BLaER1 treated with 17β-estradiol and CSF1 and Interleukin-3, amounts not matched to agents 10 nM and 100 nM (cell line): ENCODE measurements at regions not wholly inside any gene's neighbourhood (a gene's known extent, or its start where the extent isn't known, plus 50 kb on each side); places are given as distances from the start of the nearest gene placed in this dataset.
A peak's percentile ranks its signal among the peaks of the same experiment; 100 is the strongest.

Experiments used
- H3K27ac ChIP-seq, 11 experiments: shearing (Covaris generic); formaldehyde crosslinking; 2 replicates each; pipeline ENCODE4 v1.8.1; 2022
- H3K27me3 ChIP-seq, 11 experiments: shearing (Covaris generic); formaldehyde crosslinking; 2 replicates each; pipeline ENCODE4 v1.8.1; 2022
- H3K36me3 ChIP-seq, 11 experiments: shearing (Covaris generic); formaldehyde crosslinking; 2 replicates each; pipeline ENCODE4 v1.8.1; 2022
- H3K4me1 ChIP-seq, 10 experiments: shearing (Covaris generic); formaldehyde crosslinking; 2 replicates each; pipeline ENCODE4 v1.8.1; 2022
- H3K4me2 ChIP-seq, 11 experiments: shearing (Covaris generic); formaldehyde crosslinking; 2 replicates each; pipeline ENCODE4 v1.8.1; 2022
- H3K4me3 ChIP-seq, 10 experiments: shearing (Covaris generic); formaldehyde crosslinking; 2 replicates each; pipeline ENCODE4 v1.8.1; 2022
- H3K9ac ChIP-seq, 11 experiments: shearing (Covaris generic); formaldehyde crosslinking; 2 replicates each; pipeline ENCODE4 v1.8.1; 2022
- H3K9me3 ChIP-seq, 11 experiments: shearing (Covaris generic); formaldehyde crosslinking; replicated peaks in 1 of 11; 2 replicates each; pipeline ENCODE4 v1.8.1; 2022
- H4K20me1 ChIP-seq, 11 experiments: shearing (Covaris generic); formaldehyde crosslinking; 2 replicates each; pipeline ENCODE4 v1.8.1; 2022
- Cebpa-rat ChIP-seq, 11 experiments: shearing (Covaris generic); IDR thresholded peaks; 2 replicates each; pipeline ENCODE4 v1.8.1; 2022

GRCh38 chr21:28877318-28877884 is 115.3 kb downstream of the LTN1 start:
- no peak for TF ChIP-seq Cebpa-rat (IDR thresholded peaks at IDR 0.05)
- Histone ChIP-seq H4K20me1 (no peaks in the 10 kb centered on the region), H3K4me3 (no peak overlapping the region), H3K36me3 (peaks cover 32 to 61% (median 46%) of the 10 kb centered on the region in 11 experiments), H3K9ac (no peak overlapping the region), H3K4me2 (no peak overlapping the region), H3K27me3 (no peaks in the 10 kb centered on the region), H3K9me3 (0 out of 22 replicates have a peak, but pooled peaks cover 0 to 7% (median 0%) of the 10 kb centered on the region in 11 experiments), H3K27ac (no peak overlapping the region), H3K4me1 (no peaks in the 10 kb centered on the region)

- Histone ChIP-seq H3K36me3 (peaks cover 28 to 57% (median 42%) of the 10 kb centered on the region in 11 experiments), H3K4me2 (no peak overlapping the region)
Observed at GRCh38 chr21:28875078-28875477, 117.6 kb downstream of the LTN1 start.

GRCh38 chr21:28872218-28872617 is 120.5 kb downstream of the LTN1 start:
- TF ChIP-seq Cebpa-rat (IDR thresholded peaks at IDR 0.05): no peak
- Histone ChIP-seq H3K9ac (no peak overlapping the region), H3K4me1 (no peaks in the 10 kb centered on the region), H3K27me3 (no peaks in the 10 kb centered on the region), H3K4me3 (no peak overlapping the region), H3K36me3 (peaks cover 28 to 50% (median 42%) of the 10 kb centered on the region in 11 experiments), H4K20me1 (no peaks in the 10 kb centered on the region), H3K27ac (no peak overlapping the region), H3K4me2 (no peak overlapping the region), H3K9me3 (no peaks in the 10 kb centered on the region)

More at GRCh38 chr21:28875078-28875477, 117.6 kb downstream of the LTN1 start:
- H3K9me3 ChIP-seq: no peaks in the 10 kb centered on the region
- H3K27ac ChIP-seq: no peak overlapping the region
- no peaks in the 10 kb centered on the region for H3K4me1 ChIP-seq
- no peak overlapping the region for H3K9ac ChIP-seq
- H3K4me3 ChIP-seq: no peak overlapping the region
- H4K20me1 ChIP-seq: no peaks in the 10 kb centered on the region
- no peaks in the 10 kb centered on the region for H3K27me3 ChIP-seq
- TF ChIP-seq Cebpa-rat (IDR thresholded peaks at IDR 0.05): no peak

GRCh38 chr21:28871388-28872010 is 121.2 kb downstream of the LTN1 start:
- Histone ChIP-seq H3K9ac (no peak overlapping the region), H3K36me3 (peaks cover 28 to 49% (median 40%) of the 10 kb centered on the region in 11 experiments), H3K4me3 (no peak overlapping the region), H3K4me1 (no peaks in the 10 kb centered on the region), H4K20me1 (no peaks in the 10 kb centered on the region), H3K27me3 (no peaks in the 10 kb centered on the region), H3K4me2 (no peak overlapping the region), H3K27ac (no peak overlapping the region), H3K9me3 (no peaks in the 10 kb centered on the region)
- no peak for TF ChIP-seq Cebpa-rat (IDR thresholded peaks at IDR 0.05)

- Histone ChIP-seq H3K27ac (no peak overlapping the region), H3K36me3 (peaks cover 0 to 13% (median 6%) of the 10 kb centered on the region in 11 experiments; a peak in 8 of 22 replicates), H3K9me3 (0 out of 22 replicates have a peak, but pooled peaks cover 0 to 3% (median 0%) of the 10 kb centered on the region in 11 experiments), H3K4me2 (no peak overlapping the region), H3K9ac (no peak overlapping the region), H4K20me1 (no peaks in the 10 kb centered on the region), H3K27me3 (no peaks in the 10 kb centered on the region), H3K4me3 (no peak overlapping the region), H3K4me1 (no peaks in the 10 kb centered on the region)
- TF ChIP-seq Cebpa-rat (IDR thresholded peaks at IDR 0.05): no peak
Observed at GRCh38 chr21:28867401-28867800, 125.3 kb downstream of the LTN1 start.

- no peaks in the 10 kb centered on the region for H3K4me1 ChIP-seq
- no peak for TF ChIP-seq Cebpa-rat (IDR thresholded peaks at IDR 0.05)
- no peak overlapping the region for H3K9ac ChIP-seq
- no peak overlapping the region for H3K4me2 ChIP-seq
- H3K27me3 ChIP-seq: no peaks in the 10 kb centered on the region
- H3K36me3 ChIP-seq: peaks cover 0 to 4% (median 0%) of the 10 kb centered on the region in 11 experiments; a peak in 1 of 22 replicates
- H3K27ac ChIP-seq: no peak overlapping the region
- no peak overlapping the region for H3K4me3 ChIP-seq
- 0 out of 22 replicates have a peak, but pooled peaks cover 0 to 3% (median 0%) of the 10 kb centered on the region in 11 experiments for H3K9me3 ChIP-seq
- H4K20me1 ChIP-seq: no peaks in the 10 kb centered on the region
Observed at GRCh38 chr21:28865488-28866186, 127.0 kb downstream of the LTN1 start.

GRCh38 chr21:28858424-28858823 is 134.3 kb downstream of the LTN1 start:
- no peak overlapping the region for H3K4me3 ChIP-seq
- no peak overlapping the region for H3K27ac ChIP-seq
- no peaks in the 10 kb centered on the region for H3K27me3 ChIP-seq
- no peak overlapping the region for H3K9ac ChIP-seq
- peaks cover 0 to 10% (median 0%) of the 10 kb centered on the region in 11 experiments; a peak in 4 of 22 replicates for H3K9me3 ChIP-seq
- no peak for TF ChIP-seq Cebpa-rat (IDR thresholded peaks at IDR 0.05)
- H3K4me1 ChIP-seq: no peaks in the 10 kb centered on the region
- no peaks in the 10 kb centered on the region for H4K20me1 ChIP-seq
- no peak overlapping the region for H3K4me2 ChIP-seq
- H3K36me3 ChIP-seq: no peaks in the 10 kb centered on the region; a peak in 1 of 22 replicates

- H3K27ac ChIP-seq: no peak overlapping the region
- H3K36me3 ChIP-seq: no peaks in the 10 kb centered on the region; a peak in 1 of 22 replicates
- no peaks in the 10 kb centered on the region for H4K20me1 ChIP-seq
- no peak overlapping the region for H3K9ac ChIP-seq
- H3K4me2 ChIP-seq: no peak overlapping the region
- H3K4me1 ChIP-seq: no peaks in the 10 kb centered on the region
- no peak for TF ChIP-seq Cebpa-rat (IDR thresholded peaks at IDR 0.05)
- peaks cover 0 to 10% (median 0%) of the 10 kb centered on the region in 11 experiments; a peak in 4 of 22 replicates for H3K9me3 ChIP-seq
- no peak overlapping the region for H3K4me3 ChIP-seq
- no peaks in the 10 kb centered on the region for H3K27me3 ChIP-seq
Observed at GRCh38 chr21:28857752-28858151, 134.9 kb downstream of the LTN1 start.

GRCh38 chr21:28856588-28857250 is 136.0 kb downstream of the LTN1 start:
- Histone ChIP-seq H3K36me3 (no peaks in the 10 kb centered on the region; a peak in 1 of 22 replicates), H3K9me3 (peaks cover 0 to 10% (median 0%) of the 10 kb centered on the region in 11 experiments; a peak in 4 of 22 replicates), H3K27ac (no peak overlapping the region; a peak in 1 of 22 replicates), H3K9ac (no peak overlapping the region), H3K27me3 (no peaks in the 10 kb centered on the region), H4K20me1 (no peaks in the 10 kb centered on the region), H3K4me3 (no peak overlapping the region), H3K4me1 (no peaks in the 10 kb centered on the region), H3K4me2 (no peak overlapping the region)
- peak in 1 of 11 experiments; percentile 51; a peak in 1 of 22 replicates for TF ChIP-seq Cebpa-rat (IDR thresholded peaks at IDR 0.05)
